AML-193 (cell line): ENCODE measurements at regions not wholly inside any gene's neighbourhood (a gene's known extent, or its start where the extent isn't known, plus 50 kb on each side); places are given as distances from the start of the nearest gene placed in this dataset.

Experiments
- DNase-seq, 2 experiments: peaks; one replicate each; lab custom pipeline; 2025; lab: John Stamatoyannopoulos, UW

GRCh38 chr5:111676926-111677415 lies 80.0 kb downstream of the NREP start:
- DNase-seq, result no peak

- no peak for DNase-seq
These were observed 80.5 kb downstream of the NREP start for GRCh38 chr5:111676466-111676865.

- DNase-seq, result no peak
These were observed 81.6 kb downstream of the NREP start for GRCh38 chr5:111675201-111675934.

- no peak for DNase-seq
These were observed 82.9 kb downstream of the NREP start for GRCh38 chr5:111673891-111674626.

- DNase-seq, result no peak
These were observed 84.9 kb downstream of the NREP start for GRCh38 chr5:111672099-111672498.

GRCh38 chr5:111670826-111671492 lies 86.0 kb downstream of the NREP start:
- no peak for DNase-seq

- no peak for DNase-seq
These were observed 88.2 kb downstream of the NREP start for GRCh38 chr5:111668477-111669414.

GRCh38 chr5:111667128-111667736 lies 89.8 kb downstream of the NREP start:
- DNase-seq, result no peak

- DNase-seq, result peak in 1 of 2 experiments; percentile 20
These were observed 100.4 kb downstream of the NREP start for GRCh38 chr5:111656580-111656979.

GRCh38 chr5:111655169-111655924 lies 101.6 kb downstream of the NREP start:
- DNase-seq, result no peak

- DNase-seq, result no peak
These were observed 103.6 kb downstream of the NREP start for GRCh38 chr5:111653408-111653807.

GRCh38 chr5:111649516-111649915 lies 107.5 kb downstream of the NREP start:
- DNase-seq, result no peak

GRCh38 chr5:111645303-111645838 lies 111.6 kb downstream of the NREP start:
- no peak for DNase-seq

- DNase-seq, result no peak
These were observed 113.5 kb downstream of the NREP start for GRCh38 chr5:111643499-111643898.

GRCh38 chr5:111641533-111642233 lies 115.3 kb downstream of the NREP start:
- DNase-seq, result no peak

- DNase-seq, result no peak
These were observed 117.1 kb downstream of the NREP start for GRCh38 chr5:111639912-111640311.

- no peak for DNase-seq
These were observed 120.3 kb downstream of the NREP start for GRCh38 chr5:111636736-111637135.

- no peak for DNase-seq
These were observed 121.0 kb downstream of the NREP start for GRCh38 chr5:111635916-111636570.
